Central memory CD8-positive, alpha-beta T cell (primary cell): ENCODE measurements at regions not wholly inside any gene's neighbourhood (a gene's known extent, or its start where the extent isn't known, plus 50 kb on each side); places are given as distances from the start of the nearest gene placed in this dataset.

Experiments used
- ATAC-seq: fragments of 150-1000 bp; cut with Tn5 transposase; replicated peaks from 2 replicates; pipeline ENCODE4 v1.10.0; 2022; ENCODE audit warnings: mild to moderate bottlenecking, moderate FRiP score, moderate number of reproducible peaks; ENCODE audit not compliant: poor library complexity, severe bottlenecking; ENCODE audit errors: extremely low read depth
- DNase-seq, 2 donors: peaks; one replicate each; pipeline ENCODE4 v3.0.0; 2021; ENCODE audit warnings: low spot score in 2 of 2
- H3K27ac Mint-ChIP-seq: one replicate; pipeline ENCODE4 v1.8.0; 2022; ENCODE audit warnings: low read depth, mild to moderate bottlenecking, moderate library complexity, mixed read lengths
- H3K27me3 Mint-ChIP-seq: one replicate; pipeline ENCODE4 v1.8.0; 2022; ENCODE audit warnings: mixed read lengths
- H3K36me3 Mint-ChIP-seq: one replicate; pipeline ENCODE4 v1.8.0; 2022; ENCODE audit warnings: mild to moderate bottlenecking, moderate library complexity, mixed read lengths; ENCODE audit not compliant: insufficient read depth
- H3K4me1 Mint-ChIP-seq: one replicate; pipeline ENCODE4 v1.8.0; 2022; ENCODE audit warnings: mixed read lengths
- H3K4me3 Mint-ChIP-seq: one replicate; pipeline ENCODE4 v1.8.0; 2022; ENCODE audit warnings: mild to moderate bottlenecking, moderate library complexity, mixed read lengths
- H3K9me3 Mint-ChIP-seq: one replicate; pipeline ENCODE4 v1.8.0; 2022; ENCODE audit warnings: mixed read lengths

DNA sequence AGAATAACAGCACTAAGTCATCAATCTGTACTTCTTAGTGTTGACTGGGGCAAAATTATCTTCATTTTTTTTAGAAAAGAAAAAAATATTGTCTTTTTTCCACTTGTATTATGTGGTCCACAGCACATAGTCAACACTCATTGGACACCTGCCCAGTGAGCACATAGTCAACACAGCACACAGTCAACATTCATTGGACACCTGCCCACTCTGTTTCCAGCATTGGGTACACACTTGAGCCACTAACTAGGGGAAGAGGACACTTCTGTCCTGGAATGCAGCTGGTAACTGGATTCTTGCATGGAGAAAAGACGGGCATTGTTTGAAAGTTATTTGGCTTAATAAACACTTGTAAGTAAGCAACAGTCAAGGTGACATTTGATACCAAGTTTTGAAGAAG, 898.2 kb downstream of the CDY2B start:
- no peaks in the 10 kb centered on the region for H3K4me1 Mint-ChIP-seq
- H3K9me3 Mint-ChIP-seq: peaks cover 16% of the 10 kb centered on the region
- H3K27me3 Mint-ChIP-seq: no peaks in the 10 kb centered on the region
- no peak for DNase-seq
- H3K4me3 Mint-ChIP-seq: no peak overlapping the region
- no peak overlapping the region for H3K27ac Mint-ChIP-seq
- no peaks in the 10 kb centered on the region for H3K36me3 Mint-ChIP-seq
- no peak for ATAC-seq

DNA sequence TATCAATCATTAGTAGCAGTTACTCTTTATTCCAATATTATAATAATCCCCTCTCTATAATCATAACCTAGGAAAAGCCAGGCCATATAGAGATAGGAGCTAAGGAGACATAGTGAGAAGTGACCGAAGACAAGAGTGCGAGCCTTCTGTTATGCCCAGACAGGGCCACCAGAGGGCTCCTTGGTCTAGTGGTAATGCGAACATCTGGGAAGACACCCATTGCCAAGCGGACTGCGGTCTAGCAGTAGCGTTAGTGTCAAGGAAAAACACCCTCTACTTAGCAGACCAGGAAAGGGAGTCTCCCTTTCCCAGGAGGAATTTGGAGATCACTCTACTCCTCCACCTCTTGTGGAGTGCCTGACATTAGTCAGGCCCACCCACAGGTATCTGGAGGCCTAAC, 920.9 kb downstream of the CDY2B start:
- Mint-ChIP-seq H3K27ac (no peak overlapping the region), H3K4me1 (no peaks in the 10 kb centered on the region), H3K36me3 (no peaks in the 10 kb centered on the region), H3K9me3 (peaks cover 22% of the 10 kb centered on the region), H3K4me3 (no peak overlapping the region), H3K27me3 (no peaks in the 10 kb centered on the region)
- no peak for ATAC-seq
- DNase-seq: no peak

DNA sequence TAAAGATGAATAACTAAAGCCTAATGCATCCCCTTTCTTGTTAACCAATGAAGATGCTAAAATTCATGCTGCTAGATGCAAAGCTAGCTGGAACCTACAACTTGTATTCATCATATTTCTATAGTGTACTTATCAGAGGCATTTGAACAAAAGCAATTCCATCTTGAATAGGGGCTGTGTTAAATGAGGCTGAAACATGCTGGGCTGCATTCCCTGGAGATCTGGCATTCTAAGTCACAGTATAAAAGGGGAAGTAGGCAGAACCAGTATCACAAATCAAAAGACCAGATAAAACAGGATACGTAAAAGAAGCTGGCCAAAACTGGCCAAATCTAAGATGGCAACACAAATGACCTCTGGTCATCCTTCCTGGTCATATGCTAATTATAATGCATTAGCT, 932.8 kb downstream of the CDY2B start:
- peaks cover 2% of the 10 kb centered on the region for H3K36me3 Mint-ChIP-seq
- no peak for ATAC-seq
- peaks cover 25% of the 10 kb centered on the region for H3K9me3 Mint-ChIP-seq
- H3K4me3 Mint-ChIP-seq: no peak overlapping the region
- no peaks in the 10 kb centered on the region for H3K27me3 Mint-ChIP-seq
- DNase-seq: no peak
- no peaks in the 10 kb centered on the region for H3K4me1 Mint-ChIP-seq
- no peak overlapping the region for H3K27ac Mint-ChIP-seq
